Activated CD4-positive, alpha-beta T cell treated with anti-CD3 and anti-CD28 coated beads, Interleukin-2, amount 50 U/mL, for 1 hour (primary cell): ENCODE measurements at regions not wholly inside any gene's neighbourhood (a gene's known extent, or its start where the extent isn't known, plus 50 kb on each side); places are given as distances from the start of the nearest gene placed in this dataset.

Experiments used
- DNase-seq: peaks from one replicate; pipeline ENCODE4 v3.0.0-alpha.2; 2020

GRCh38 chr1:87439821-87440220 is 111.1 kb downstream of the LMO4 start:
- no peak for DNase-seq

DNA sequence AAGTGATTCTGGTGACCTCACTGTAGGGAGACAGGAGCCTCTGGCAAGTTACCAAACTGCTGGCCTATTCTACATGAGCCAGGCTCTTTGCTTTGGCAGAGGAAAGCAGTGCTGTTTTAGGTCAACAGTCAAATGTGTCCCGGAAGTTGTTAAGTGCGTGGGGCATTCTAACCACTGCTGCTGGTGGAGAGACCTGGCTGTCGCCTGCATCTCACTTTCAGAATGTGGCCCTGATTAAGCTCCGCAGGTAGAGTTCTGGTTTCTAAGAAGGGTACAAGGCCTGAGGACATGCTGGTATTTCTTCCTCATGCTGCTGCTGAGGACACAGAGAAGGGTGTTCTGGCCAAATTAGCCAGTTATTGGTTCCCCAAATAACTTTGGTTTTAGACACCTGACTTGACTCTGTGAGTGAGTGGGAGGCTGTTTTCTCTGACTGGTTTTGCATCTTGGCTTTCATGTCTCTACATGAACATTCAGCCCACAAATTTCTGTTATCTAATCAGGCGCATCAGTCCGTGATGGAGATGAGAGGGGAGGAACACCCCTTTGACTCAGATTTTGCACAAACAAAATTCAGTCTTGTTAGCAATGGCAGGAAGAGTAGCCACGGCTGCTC is 120.8 kb downstream of the LMO4 start:
- peak; percentile 1 for DNase-seq

GRCh38 chr1:87450136-87450535 is 121.5 kb downstream of the LMO4 start:
- DNase-seq, result no peak

GRCh38 chr1:87450615-87451209 is 122.0 kb downstream of the LMO4 start:
- peak; percentile 6 for DNase-seq

DNA sequence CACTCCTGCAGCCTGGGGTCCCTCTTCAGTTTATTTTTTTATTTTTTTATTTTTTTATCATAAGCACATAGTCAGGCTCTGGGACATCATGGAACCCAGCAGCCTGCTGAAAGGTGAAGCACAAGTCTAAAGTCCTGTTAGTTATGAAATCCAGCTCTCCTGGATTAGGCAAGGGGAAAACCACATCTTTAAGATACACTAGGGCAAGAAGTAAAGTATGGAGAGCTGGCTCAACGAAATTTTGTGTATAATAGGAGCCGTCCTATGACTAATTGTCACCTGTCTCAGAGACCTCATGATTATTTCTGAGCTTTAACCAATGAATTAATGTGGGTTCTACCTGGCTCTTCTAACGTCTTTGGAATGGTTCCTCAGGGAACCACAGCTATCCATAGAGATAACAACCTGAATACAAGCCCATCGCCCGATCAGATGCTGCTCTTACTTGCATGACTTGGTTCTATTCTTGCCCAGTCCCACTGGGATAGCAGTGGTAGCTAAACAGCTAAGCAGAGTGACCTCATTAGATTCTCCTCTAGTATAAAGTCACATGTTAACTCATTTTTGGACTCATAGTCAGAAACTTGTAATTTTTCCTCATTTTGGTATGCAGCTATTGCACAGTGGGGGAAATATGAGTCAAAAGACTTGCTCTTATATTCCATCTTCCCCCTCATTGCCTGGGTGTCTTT is 122.7 kb downstream of the LMO4 start:
- DNase-seq, result no peak

- no peak for DNase-seq
These were observed 124.0 kb downstream of the LMO4 start for GRCh38 chr1:87452648-87453047.

GRCh38 chr1:87457408-87457807 is 128.7 kb downstream of the LMO4 start:
- no peak for DNase-seq

- no peak for DNase-seq
These were observed 134.2 kb downstream of the LMO4 start for GRCh38 chr1:87462894-87463293.

GRCh38 chr1:87464022-87464490 is 135.4 kb downstream of the LMO4 start:
- DNase-seq, result no peak

DNA sequence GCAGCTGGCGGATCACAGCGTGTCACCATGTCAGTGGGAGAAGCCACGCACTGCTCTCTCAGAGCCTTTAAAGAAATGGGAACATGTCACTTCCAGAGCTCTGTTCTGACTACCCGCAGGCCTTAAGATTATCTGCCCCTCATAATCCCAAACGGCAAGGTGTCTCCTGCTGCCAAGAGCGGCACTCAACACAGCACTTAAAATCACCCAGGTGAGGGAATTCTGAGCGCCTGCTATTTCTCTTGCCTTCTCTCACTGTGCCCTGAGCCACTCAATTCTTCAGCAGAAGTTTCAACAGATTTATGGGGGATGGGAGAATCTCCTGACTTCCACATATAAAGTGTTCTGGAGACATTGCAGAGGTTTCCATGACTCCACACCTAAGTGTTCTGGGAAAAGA is 137.9 kb downstream of the LMO4 start:
- DNase-seq, result no peak

- no peak for DNase-seq
These were observed 144.0 kb downstream of the LMO4 start for GRCh38 chr1:87472716-87473115.

- no peak for DNase-seq
These were observed 144.6 kb downstream of the LMO4 start for GRCh38 chr1:87473203-87473661.

- no peak for DNase-seq
These were observed 145.4 kb downstream of the LMO4 start for GRCh38 chr1:87474098-87474497.

- no peak for DNase-seq
These were observed 149.6 kb downstream of the LMO4 start for GRCh38 chr1:87478231-87478630.

GRCh38 chr1:87495147-87495546 is 166.5 kb downstream of the LMO4 start:
- DNase-seq, result no peak

- DNase-seq, result no peak
These were observed 167.2 kb downstream of the LMO4 start for GRCh38 chr1:87495870-87496269.

DNA sequence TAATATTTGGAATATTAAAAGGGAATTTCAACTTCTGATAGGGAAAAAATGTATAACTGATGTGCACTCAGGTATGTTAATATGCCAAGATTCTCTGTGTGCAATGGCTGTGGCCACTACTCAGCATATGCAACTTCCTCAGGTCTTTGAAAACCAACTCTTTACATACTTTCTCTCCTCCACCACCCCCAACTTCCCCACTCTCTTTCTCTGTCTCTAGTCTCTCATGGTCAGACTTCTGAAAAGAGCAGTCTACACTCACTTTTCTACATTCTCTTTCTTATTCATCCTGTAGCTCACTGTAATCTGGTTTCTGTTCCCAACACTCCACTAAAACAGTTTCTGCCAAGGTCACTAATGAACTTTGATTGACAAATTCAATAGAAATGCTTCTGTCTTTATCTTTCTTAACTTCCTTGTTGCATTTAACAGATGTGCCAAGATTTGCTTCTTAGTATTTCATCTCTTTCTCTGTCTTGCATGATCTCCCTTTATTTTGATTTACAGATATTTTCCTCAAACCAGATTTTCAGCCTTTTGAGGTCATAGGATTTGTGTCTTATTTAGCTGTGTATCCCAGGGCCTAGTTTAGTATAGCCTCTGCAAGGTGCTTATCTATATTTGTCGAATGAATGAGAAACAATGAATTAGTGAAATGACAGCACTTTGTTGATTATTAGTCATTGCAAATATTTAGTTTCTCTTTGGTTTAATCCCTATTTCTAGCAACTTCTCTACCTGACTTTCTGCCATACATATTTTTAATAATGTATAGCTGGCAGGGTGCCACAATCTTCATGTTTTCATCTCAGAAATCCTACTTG is 168.9 kb downstream of the LMO4 start:
- DNase-seq, result no peak

GRCh38 chr1:87501738-87502137 is 173.1 kb downstream of the LMO4 start:
- no peak for DNase-seq

DNA sequence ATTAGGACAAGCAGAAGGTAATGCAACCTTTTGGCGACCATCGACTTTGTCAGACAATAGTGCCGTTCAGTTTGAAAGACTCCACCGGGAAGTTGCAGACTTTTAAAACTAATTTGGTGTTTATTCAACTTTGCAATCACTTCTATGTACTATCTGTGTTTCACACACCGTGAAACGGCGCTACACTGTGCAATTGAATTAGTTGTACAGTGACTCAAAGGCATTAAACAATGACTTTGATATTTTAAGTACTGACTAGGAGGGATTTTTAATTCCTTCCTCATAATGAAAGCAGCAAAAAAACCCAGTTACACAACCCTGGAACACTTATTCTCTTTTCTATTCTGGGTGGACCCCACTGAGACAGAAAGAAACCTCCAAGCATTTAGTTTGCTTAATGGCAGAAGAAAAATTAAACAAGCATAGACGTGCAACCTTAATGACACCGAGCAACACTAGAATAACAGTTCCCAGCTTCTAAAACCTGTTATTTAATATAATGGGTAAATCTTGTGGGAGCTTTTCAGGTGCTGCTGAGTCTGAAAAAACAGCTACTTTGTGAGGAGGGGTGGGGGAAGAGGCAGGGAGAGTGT is 176.8 kb downstream of the LMO4 start:
- DNase-seq, result no peak

- DNase-seq, result no peak
These were observed 177.5 kb downstream of the LMO4 start for GRCh38 chr1:87506147-87506546.

DNA sequence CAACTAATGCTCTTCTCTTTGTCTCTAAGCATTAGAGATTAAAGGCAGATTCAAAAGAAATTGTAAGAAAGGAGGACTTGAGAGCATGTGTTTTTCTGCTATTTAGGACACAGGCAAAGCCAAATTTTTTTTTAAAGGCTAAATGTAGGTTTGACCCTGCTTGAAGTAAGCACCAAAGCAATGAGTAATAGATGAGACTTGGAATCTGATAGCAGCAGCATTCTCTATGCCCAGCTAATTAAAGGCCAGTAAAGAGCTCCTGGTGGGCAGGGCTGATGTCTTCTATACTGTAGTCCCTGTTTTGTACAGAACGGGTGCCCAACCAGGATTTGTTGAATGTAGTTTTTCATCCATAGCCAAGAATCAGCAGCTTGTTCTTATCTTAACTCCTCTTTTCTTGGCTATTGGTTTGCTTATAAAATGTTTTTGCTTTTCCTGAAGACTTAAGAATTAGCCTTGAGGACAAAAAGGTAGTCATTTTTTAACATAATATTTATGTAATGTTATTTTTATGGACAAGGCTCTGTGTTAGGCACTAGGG is 179.6 kb downstream of the LMO4 start:
- no peak for DNase-seq

- no peak for DNase-seq
These were observed 181.9 kb downstream of the LMO4 start for GRCh38 chr1:87510540-87510939.

DNA sequence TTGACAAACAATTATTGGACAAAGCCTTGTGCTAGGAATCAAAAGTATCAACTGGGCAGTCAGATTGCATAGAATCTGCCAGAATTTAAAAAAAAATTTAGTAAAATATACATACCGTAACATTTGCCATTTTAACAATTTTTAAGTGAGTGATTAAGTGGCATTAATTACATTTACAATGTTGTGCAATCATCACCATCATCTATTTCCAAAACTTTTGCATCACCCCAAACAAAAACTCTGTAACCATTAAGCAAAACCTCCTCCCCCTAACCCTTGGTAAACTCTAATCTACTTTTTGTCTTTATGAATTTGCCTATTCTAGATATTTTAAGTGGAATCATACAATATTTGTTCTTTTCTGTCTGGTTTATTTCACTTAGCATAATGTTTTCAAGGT is 182.8 kb downstream of the LMO4 start:
- no peak for DNase-seq
